PC-9 (cell line): ENCODE measurements at regions not wholly inside any gene's neighbourhood (a gene's known extent, or its start where the extent isn't known, plus 50 kb on each side); places are given as distances from the start of the nearest gene placed in this dataset.

Source experiments
- CTCF ChIP-seq: fragments of 200-600 bp; sonication (generic); conservative IDR thresholded peaks from 2 replicates; pipeline ENCODE4 v1.6.1; 2017; ENCODE audit warnings: mixed run types, antibody characterized with exemption, mild to moderate bottlenecking, moderate library complexity
- EZH2 ChIP-seq: fragments of 200-600 bp; sonication (generic); IDR thresholded peaks from 2 replicates; pipeline ENCODE4 v1.8.0; 2017; ENCODE audit warnings: antibody characterized with exemption, low read depth

GRCh38 chr15:95979286-95979685 is 351.2 kb upstream of the NR2F2 start:
- no peak for TF ChIP-seq CTCF
- no peak for TF ChIP-seq EZH2
